Ovary (tissue), 7 donors: ENCODE measurements at regions not wholly inside any gene's neighbourhood (a gene's known extent, or its start where the extent isn't known, plus 50 kb on each side); places are given as distances from the start of the nearest gene placed in this dataset.

ENCODE experiments used
- DNase-seq, 5 donors: peaks; one replicate each; pipeline ENCODE4 v3.0.0-alpha.2; 2019 to 2020
- H3K27ac ChIP-seq, 2 donors: fragments of 200-600 bp; one replicate each; pipeline versions ENCODE4 v1.5.1 to v1.8.0; 2019 to 2022
- H3K27me3 ChIP-seq: fragments of 200-600 bp; one replicate; pipeline ENCODE4 v1.8.0; 2022
- H3K36me3 ChIP-seq: fragments of 200-600 bp; sonication (generic); one replicate; pipeline ENCODE4 v1.5.1; 2019
- H3K4me1 ChIP-seq: one replicate; pipeline ENCODE4 v1.8.1; 2013; ENCODE audit warnings: mild to moderate bottlenecking, moderate library complexity; ENCODE audit not compliant: insufficient read depth
- H3K4me3 ChIP-seq: fragments of 200-600 bp; sonication (generic); one replicate; pipeline ENCODE4 v1.5.1; 2017
- H3K9me3 ChIP-seq, 2 donors: fragments of 200-600 bp in 1 of 2; sonication (generic) in 1 of 2; one replicate each; pipeline versions ENCODE4 v1.5.1 to v1.8.1; 2013 to 2019; ENCODE audit warnings: mild to moderate bottlenecking in 1 of 2, moderate library complexity in 1 of 2
- CTCF ChIP-seq, 3 donors: fragments of 450-650 bp in 2 of 3; fragments of 200-600 bp in 1 of 3; IDR thresholded peaks; one replicate each; pipeline versions ENCODE4 v1.5.1 to v1.8.0; 2016 to 2022; ENCODE audit warnings: antibody characterized with exemption in 3 of 3, mild to moderate bottlenecking in 1 of 3
- EP300 ChIP-seq: sonication (generic); formaldehyde crosslinking; IDR thresholded peaks from one replicate; pipeline ENCODE4 v1.6.1; 2017; ENCODE audit warnings: antibody characterized with exemption
- POLR2A ChIP-seq: fragments of 450-650 bp; IDR thresholded peaks from one replicate; pipeline ENCODE4 v1.6.1; 2017; ENCODE audit warnings: antibody characterized with exemption, mild to moderate bottlenecking, moderate library complexity
- WGBS, 3 donors: extraction: QIAGEN DNeasy Blood & Tissue Kit in 1 of 3; methylation state at CpG; one replicate each; pipeline versions ENCODE4 v1.1.5 to v1.1.7; 2013 to 2017; 5-methylcytosine and 5-hydroxymethylcytosine counted together
- intact Hi-C, 4 donors: fragments of 100-400 bp; cut with DNase I; formaldehyde crosslinking; loops; one replicate each; pipeline versions ENCODE4 v1.11.0 to v1.15.1; 2022 to 2023
- donor health status: DM: no; HTN: no; CAD: no; lungs with moderate emphysema.
- donor health status: DM: no; HTN: no; CAD: no.
- donor health status: Bipolar disorder and iron deficiency.
- donor health status: DM: no; HTN: no; CAD: no.
- donor health status: DM: yes; HTN: yes; CAD: no.

GRCh38 chr12:91311081-91311480, 128.5 kb upstream of the DCN start:
- intact Hi-C loops, result no loop called here
- Histone ChIP-seq H3K4me3 (no peak overlapping the region), H3K27ac (no peak overlapping the region), H3K27me3 (no peaks in the 10 kb centered on the region), H3K4me1 (no peaks in the 10 kb centered on the region), H3K36me3 (no peaks in the 10 kb centered on the region), H3K9me3 (no peaks in the 10 kb centered on the region)
- TF ChIP-seq EP300, result no peak
- no peak for TF ChIP-seq CTCF (IDR thresholded peaks at IDR 0.05)
- no peak for TF ChIP-seq POLR2A
- WGBS, 3 donors, result 90 to 99% (median 96%) methylated on average over 2 of the region's 2 CpGs
- no peak for DNase-seq

- Histone ChIP-seq H3K27ac (no peak overlapping the region), H3K4me3 (no peak overlapping the region), H3K4me1 (peaks cover under 1% of the 10 kb centered on the region), H3K9me3 (no peaks in the 10 kb centered on the region), H3K27me3 (no peaks in the 10 kb centered on the region), H3K36me3 (no peaks in the 10 kb centered on the region)
- intact Hi-C loops, result no loop called here
- 21 to 30% (median 28%) methylated on average over 2 of the region's 2 CpGs for WGBS, 3 donors
- TF ChIP-seq CTCF (IDR thresholded peaks at IDR 0.05) (no peak), EP300 (no peak), POLR2A (no peak)
- no peak for DNase-seq
These were observed 126.8 kb upstream of the DCN start for GRCh38 chr12:91309450-91309849.

- Histone ChIP-seq H3K36me3 (no peaks in the 10 kb centered on the region), H3K9me3 (no peaks in the 10 kb centered on the region), H3K27ac (no peak overlapping the region), H3K4me3 (no peak overlapping the region), H3K4me1 (peaks cover 3% of the 10 kb centered on the region), H3K27me3 (no peaks in the 10 kb centered on the region)
- WGBS, 3 donors, result 4 to 41% (median 19%) methylated on average over 1 of the region's 1 CpG
- intact Hi-C loops, result no loop called here
- no peak for DNase-seq
- TF ChIP-seq EP300 (no peak), POLR2A (no peak), CTCF (IDR thresholded peaks at IDR 0.05) (no peak)
These were observed 125.5 kb upstream of the DCN start for GRCh38 chr12:91307957-91308670.

GRCh38 chr12:91290354-91290753, 107.7 kb upstream of the DCN start:
- Histone ChIP-seq H3K27ac (peak overlapping the region in 1 of 2 donors; percentile 57), H3K9me3 (no peaks in the 10 kb centered on the region), H3K4me3 (no peak overlapping the region), H3K4me1 (no peaks in the 10 kb centered on the region), H3K27me3 (no peaks in the 10 kb centered on the region), H3K36me3 (no peaks in the 10 kb centered on the region)
- TF ChIP-seq POLR2A, result no peak
- TF ChIP-seq CTCF (IDR thresholded peaks at IDR 0.05), result no peak
- no peak for TF ChIP-seq EP300
- intact Hi-C loops, result no loop called here
- no peak for DNase-seq
